ENCODE measurements at regions not wholly inside any gene's neighbourhood (a gene's known extent, or its start where the extent isn't known, plus 50 kb on each side); places are given as distances from the start of the nearest gene placed in this dataset.

GRCh38 chr14:64649383-64649998 lies 54.7 kb upstream of the PLEKHG3 start:
- TF ChIP-seq CTCF (IDR thresholded peaks at IDR 0.05; ENCODE audit: low read depth, low read length), result no peak
- no peak for DNase-seq (ENCODE audit: extremely low read depth, low read depth)

GRCh38 chr14:64653900-64654245 lies 50.4 kb upstream of the PLEKHG3 start:
- no peak for DNase-seq (ENCODE audit: extremely low read depth, low read depth)
- TF ChIP-seq CTCF (IDR thresholded peaks at IDR 0.05; ENCODE audit: low read depth, low read length), result no peak

- TF ChIP-seq CTCF (IDR thresholded peaks at IDR 0.05; ENCODE audit: low read depth, low read length), result no peak
- no peak for DNase-seq (ENCODE audit: extremely low read depth, low read depth)
Observed at GRCh38 chr14:64654246-64654900, 49.9 kb upstream of the PLEKHG3 start.

Measured in AG09319 (cell line).